NAMALWA (cell line): ENCODE measurements at regions not wholly inside any gene's neighbourhood (a gene's known extent, or its start where the extent isn't known, plus 50 kb on each side); places are given as distances from the start of the nearest gene placed in this dataset.

ENCODE experiments used
- DNase-seq: peaks from one replicate; pipeline ENCODE4 v3.0.0-alpha.2; 2015; ENCODE audit warnings: low spot score

DNA sequence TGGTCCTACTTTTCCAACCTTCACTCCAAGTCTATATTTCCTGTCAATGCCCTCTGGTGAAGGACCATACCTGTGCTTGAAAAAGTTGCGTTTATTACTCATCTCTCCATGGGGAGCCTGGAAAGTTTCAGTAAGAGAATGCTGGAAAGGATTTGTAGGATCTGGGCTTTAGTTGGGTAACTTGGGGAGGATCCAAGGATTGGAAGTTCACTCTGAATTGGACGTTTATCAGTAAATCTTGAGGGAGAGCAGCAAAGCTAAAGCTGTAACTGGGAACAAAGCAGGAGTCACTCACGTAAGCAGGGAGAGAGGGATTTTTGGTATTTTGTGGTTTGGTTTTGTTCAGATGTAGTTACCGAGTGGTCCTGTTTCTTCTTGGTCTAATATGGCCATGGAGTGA, 51.4 kb upstream of the NPVF start:
- DNase-seq: no peak

DNA sequence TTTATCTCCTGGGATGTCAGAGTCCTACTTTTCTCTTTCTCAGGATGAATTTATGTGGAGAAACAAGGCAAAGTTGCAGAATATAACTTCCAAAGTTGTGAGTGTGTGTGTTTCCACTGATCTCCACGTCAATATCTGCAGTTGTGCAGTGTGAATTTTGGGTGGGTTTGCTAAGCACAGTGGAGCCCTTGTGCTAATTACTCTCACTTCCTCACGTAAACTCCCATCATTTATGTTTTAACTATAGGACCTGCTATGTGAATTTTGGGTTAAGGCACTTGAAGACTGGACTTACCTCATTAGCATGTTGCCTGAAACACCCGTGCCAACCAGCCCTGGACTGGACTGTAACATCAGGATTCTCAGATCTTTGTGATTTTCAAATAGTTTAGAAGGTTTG, 51.9 kb upstream of the NPVF start:
- DNase-seq: no peak

- DNase-seq: no peak
Measured at GRCh38 chr7:25282194-25282593, 53.9 kb upstream of the NPVF start.

DNA sequence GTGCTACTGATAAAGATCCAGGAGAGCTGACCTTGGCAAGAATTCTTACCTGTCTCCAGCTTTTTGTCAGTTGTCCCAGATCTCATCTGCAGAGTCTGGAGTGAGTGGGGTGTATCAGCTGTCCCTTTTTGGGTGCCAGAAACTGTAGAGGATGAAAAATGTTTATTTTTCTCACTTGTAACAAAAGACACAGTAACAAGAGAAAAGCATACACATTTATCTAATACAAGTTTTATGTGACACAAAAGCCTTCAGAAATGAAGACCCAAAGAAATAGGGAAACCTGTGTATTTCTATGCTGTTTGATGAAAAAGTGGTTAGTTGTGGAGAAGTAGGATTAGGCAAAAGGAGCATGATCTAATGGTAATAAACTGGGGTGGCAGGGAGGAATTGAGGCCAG, 58.5 kb upstream of the NPVF start:
- DNase-seq: no peak

GRCh38 chr7:25287291-25287690, 59.0 kb upstream of the NPVF start:
- no peak for DNase-seq

- DNase-seq: no peak
Measured at GRCh38 chr7:25288556-25289307, 60.4 kb upstream of the NPVF start.

GRCh38 chr7:25289518-25289917, 61.2 kb upstream of the NPVF start:
- no peak for DNase-seq

DNA sequence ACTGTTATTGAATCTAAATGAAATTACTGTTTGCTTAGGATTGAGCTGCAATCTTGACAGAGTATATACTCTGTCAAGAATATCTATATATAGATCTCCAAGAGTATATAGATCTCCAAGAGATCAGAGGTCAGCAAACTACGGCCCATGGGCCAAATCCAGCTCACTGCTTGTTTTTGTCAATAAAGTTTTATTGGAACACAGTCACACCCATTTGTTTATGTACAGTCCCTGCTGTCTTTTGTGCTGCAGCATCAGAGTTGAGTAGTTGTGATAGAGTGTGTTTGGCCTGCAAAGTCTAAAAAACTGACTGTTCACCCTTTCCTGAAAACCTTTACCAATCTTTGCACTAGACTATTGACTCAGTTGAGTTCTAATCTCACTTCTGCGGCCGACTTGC, 66.3 kb upstream of the NPVF start:
- DNase-seq: no peak

- no peak for DNase-seq
Measured at GRCh38 chr7:25295387-25295786, 67.1 kb upstream of the NPVF start.

- DNase-seq: no peak
Measured at GRCh38 chr7:25296086-25296485, 67.8 kb upstream of the NPVF start.

GRCh38 chr7:25297278-25297677, 69.0 kb upstream of the NPVF start:
- no peak for DNase-seq

- no peak for DNase-seq
Measured at GRCh38 chr7:25303281-25304181, 75.2 kb upstream of the NPVF start.

DNA sequence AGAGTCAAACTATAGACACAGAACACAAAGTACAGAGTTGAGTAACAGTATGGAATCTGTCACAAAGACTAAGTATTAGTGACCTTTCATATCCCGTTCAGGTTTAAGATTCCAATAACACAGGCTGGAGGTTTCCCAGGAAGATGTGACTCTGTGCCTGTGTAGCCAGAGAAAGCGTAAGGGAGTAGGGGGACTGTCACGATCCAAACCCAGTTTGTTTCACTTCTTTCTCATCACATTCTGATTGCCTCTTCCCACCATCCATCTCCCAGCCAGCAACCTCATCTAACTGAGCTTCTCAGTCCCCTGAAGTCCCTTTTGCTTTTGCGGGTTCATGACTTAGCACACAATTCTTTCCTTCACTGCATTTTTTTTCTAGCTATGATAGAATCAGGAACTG, 76.4 kb upstream of the NPVF start:
- no peak for DNase-seq

DNA sequence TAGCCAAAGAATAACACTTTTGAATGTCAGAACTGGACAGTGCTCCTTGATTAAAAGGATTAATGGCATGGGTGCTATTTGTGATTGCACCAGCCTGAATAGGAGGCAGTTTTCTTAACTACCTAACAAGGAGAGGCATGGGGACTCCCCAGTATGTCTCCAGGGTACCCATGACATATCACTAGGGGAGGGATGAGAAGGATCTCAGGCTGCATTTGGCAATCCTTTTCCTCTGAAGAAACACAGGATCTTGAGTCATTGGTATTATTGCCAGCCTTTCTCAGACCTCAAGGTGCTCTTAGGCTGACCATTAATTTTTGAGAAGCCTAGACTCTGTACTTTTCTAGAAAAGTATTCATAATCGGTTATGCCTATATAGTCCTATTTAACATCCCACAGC, 77.5 kb upstream of the NPVF start:
- no peak for DNase-seq

DNA sequence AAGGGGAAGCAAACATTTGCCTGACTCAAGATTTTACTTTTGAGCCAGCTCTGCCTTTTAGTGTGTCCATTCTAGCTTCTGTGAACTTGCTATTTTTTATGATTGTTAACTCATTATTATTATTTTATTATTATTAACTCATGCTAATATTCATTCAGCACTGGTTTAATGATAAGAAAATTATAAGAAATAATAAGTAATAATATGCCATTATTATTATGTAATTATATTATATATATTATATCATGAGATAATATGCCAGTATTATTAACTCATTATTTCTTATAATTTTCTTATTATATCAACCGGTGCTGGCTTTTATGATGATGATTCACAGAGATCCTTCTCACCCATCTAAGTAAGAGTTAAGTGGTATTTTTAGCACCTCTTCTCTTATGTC, 79.3 kb upstream of the NPVF start:
- DNase-seq: no peak

DNA sequence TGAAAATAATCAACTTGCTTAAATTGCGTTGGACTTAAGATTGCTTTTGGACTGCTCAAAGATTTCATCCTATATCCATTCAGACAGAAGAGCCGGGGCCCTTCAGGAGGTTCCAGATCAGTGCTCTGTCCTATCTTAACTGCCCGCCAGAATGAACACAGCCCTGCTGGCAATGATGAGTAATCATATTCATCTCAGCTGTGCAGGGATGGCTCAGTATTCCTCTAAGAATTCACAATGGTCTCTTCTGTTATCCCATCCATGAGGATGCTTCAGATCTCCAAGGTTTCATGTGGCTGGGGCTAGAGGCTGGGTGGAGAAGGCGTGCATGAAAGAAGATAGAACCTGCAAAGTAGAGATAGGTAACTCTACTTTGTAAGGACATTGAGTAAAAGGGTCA, 80.0 kb upstream of the NPVF start:
- DNase-seq: no peak

GRCh38 chr7:25308906-25309705, 80.8 kb upstream of the NPVF start:
- DNase-seq: no peak

DNA sequence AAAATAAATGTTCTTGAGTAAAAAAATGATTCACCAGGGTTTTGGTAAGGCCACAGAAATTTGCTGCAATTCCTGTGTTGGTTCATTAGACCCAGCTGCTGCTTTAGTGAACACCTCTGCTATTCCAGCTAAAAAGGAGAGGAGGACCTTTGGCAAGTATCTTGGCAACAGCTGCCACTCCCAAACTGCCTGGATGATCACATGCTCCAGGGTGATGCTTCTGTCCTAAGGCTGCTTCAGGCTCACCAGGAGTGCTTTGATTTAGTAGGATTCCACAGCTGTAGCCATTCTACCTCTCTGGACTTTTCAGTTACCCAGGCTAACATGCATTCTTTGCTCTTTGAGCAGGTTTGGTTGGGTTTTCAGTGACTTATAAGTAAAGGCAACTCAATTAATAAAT, 82.6 kb upstream of the NPVF start:
- no peak for DNase-seq

GRCh38 chr7:25311346-25311745, 83.1 kb upstream of the NPVF start:
- DNase-seq: no peak

DNA sequence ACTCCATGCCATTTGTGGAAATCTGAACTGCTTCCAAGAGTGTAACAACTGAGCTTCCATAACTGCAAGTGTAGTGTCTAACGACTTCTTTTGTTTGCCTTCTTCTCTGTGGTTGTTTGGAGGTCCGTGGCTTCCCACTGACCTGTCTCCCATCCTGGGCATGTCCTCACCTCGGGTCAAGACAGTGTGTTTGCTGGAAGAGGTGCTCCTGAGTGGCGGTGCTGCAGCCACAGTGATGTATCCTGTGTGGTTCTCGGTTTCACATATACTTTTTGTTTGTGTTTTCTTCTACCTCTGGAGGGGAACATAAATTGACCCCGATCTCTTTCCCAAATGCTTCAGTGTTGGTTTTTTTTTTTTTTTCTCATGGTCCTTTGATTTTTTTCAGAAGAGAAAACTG, 84.7 kb upstream of the NPVF start:
- no peak for DNase-seq

- no peak for DNase-seq
Measured at GRCh38 chr7:25313526-25313925, 85.2 kb upstream of the NPVF start.

GRCh38 chr7:25314094-25314730, 85.9 kb upstream of the NPVF start:
- no peak for DNase-seq
